Neural crest cell (in vitro differentiated cells): ENCODE measurements at regions not wholly inside any gene's neighbourhood (a gene's known extent, or its start where the extent isn't known, plus 50 kb on each side); places are given as distances from the start of the nearest gene placed in this dataset.
A peak's percentile ranks its signal among the peaks of the same experiment; 100 is the strongest.

Source experiments
- DNase-seq: peaks from one replicate; pipeline ENCODE4 v3.0.0; 2021; ENCODE audit warnings: low read depth, mixed read lengths, low spot score
- H3K27ac Mint-ChIP-seq: one replicate; pipeline ENCODE4 v1.8.0; 2021; ENCODE audit warnings: mild to moderate bottlenecking, mixed read lengths; ENCODE audit not compliant: unreplicated experiment
- H3K27me3 Mint-ChIP-seq: 2 replicates; pipeline ENCODE4 v1.8.0; 2021; ENCODE audit warnings: low read depth, mild to moderate bottlenecking, mixed read lengths
- H3K36me3 Mint-ChIP-seq: 2 replicates; pipeline ENCODE4 v1.8.0; 2021; ENCODE audit warnings: low read depth, mild to moderate bottlenecking, mixed read lengths
- H3K4me1 Mint-ChIP-seq: 2 replicates; pipeline ENCODE4 v1.8.0; 2021; ENCODE audit warnings: mixed read lengths
- H3K4me3 Mint-ChIP-seq: one replicate; pipeline ENCODE4 v1.8.0; 2021; ENCODE audit warnings: mild to moderate bottlenecking, mixed read lengths
- H3K9me3 Mint-ChIP-seq: 2 replicates; pipeline ENCODE4 v1.8.0; 2021; ENCODE audit warnings: mixed read lengths
- TF ChIP-seq, protein P1 (sequence below): fragments of 200-600 bp; sonication (generic); conservative IDR thresholded peaks from 2 replicates; pipeline ENCODE4 v1.5.0; 2021; ENCODE audit warnings: antibody characterized with exemption, mild to moderate bottlenecking

DNA sequence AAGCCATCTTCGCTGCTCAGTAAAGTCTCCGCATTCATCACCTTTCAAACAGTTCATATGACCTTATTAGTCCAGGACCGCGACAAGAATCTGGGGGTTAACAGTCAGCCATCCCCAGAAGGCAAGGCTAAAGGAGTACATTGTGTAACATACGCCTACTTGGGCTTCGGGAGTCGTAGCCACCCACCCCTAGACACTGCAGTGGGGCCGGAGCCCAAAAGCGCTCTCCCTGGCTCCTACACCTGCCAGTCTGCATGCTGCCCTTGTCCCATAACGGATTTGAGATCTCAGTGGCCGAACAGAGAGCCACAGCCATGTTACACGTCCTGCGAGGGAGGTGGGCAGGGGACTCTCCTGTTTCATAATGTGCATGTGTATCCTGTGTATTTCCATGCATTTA, 1405.5 kb downstream of the GRIK2 start:
- Mint-ChIP-seq H3K4me1 (peaks cover 4% of the 10 kb centered on the region), H3K4me3 (peak overlapping the region; percentile 90), H3K27ac (no peak overlapping the region), H3K27me3 (no peaks in the 10 kb centered on the region), H3K36me3 (no peaks in the 10 kb centered on the region), H3K9me3 (no peaks in the 10 kb centered on the region)
- TF ChIP-seq, protein P1, sequence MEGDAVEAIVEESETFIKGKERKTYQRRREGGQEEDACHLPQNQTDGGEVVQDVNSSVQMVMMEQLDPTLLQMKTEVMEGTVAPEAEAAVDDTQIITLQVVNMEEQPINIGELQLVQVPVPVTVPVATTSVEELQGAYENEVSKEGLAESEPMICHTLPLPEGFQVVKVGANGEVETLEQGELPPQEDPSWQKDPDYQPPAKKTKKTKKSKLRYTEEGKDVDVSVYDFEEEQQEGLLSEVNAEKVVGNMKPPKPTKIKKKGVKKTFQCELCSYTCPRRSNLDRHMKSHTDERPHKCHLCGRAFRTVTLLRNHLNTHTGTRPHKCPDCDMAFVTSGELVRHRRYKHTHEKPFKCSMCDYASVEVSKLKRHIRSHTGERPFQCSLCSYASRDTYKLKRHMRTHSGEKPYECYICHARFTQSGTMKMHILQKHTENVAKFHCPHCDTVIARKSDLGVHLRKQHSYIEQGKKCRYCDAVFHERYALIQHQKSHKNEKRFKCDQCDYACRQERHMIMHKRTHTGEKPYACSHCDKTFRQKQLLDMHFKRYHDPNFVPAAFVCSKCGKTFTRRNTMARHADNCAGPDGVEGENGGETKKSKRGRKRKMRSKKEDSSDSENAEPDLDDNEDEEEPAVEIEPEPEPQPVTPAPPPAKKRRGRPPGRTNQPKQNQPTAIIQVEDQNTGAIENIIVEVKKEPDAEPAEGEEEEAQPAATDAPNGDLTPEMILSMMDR, result no peak
- DNase-seq, result no peak

DNA sequence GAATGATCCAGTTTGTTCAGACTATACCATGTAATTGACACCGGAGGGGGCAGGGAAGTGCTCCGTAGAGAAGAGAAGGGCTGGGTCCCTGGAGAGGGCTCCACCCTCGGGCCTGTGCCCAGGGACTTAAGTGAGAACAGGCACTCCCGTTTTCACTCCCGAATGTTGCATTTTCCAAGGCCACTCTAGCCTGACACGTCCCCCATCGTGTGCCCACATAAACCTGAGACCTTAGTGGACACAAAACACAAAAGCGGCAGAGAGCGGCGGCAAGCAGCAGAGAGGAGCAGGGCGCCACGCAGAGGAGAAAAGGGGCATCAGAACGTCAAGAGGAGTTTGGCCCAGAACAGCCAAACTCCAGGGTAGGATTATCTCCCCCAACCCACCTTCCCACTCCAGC, 1405.1 kb downstream of the GRIK2 start:
- peaks cover 4% of the 10 kb centered on the region for H3K4me1 Mint-ChIP-seq
- H3K27ac Mint-ChIP-seq, result peak overlapping the region; percentile 95
- peak overlapping the region; percentile 90 for H3K4me3 Mint-ChIP-seq
- peak; percentile 23 for DNase-seq
- no peaks in the 10 kb centered on the region for H3K9me3 Mint-ChIP-seq
- H3K27me3 Mint-ChIP-seq, result no peaks in the 10 kb centered on the region
- H3K36me3 Mint-ChIP-seq, result no peaks in the 10 kb centered on the region
- TF ChIP-seq, protein P1, result peak; percentile 46

DNA sequence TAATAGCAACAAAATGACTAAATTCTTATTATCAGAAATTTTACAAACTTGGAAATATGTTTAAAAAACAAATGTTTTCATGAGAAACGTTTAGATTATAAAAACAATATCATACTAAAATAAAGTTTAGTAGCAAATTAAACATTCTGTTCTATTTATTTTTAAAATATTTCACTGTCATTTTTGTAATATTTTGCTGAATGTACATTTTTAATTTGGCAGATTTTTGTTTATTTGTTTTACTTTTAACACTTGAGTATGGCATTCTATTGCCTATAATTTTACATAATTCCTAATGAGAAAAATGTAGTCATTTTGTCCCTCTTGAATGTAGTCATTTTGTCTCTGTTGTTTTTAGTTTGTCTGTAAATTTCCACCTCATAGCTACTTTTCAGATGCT, 1400.2 kb downstream of the GRIK2 start:
- Mint-ChIP-seq H3K4me1 (peaks cover 4% of the 10 kb centered on the region), H3K27me3 (no peaks in the 10 kb centered on the region)

DNA sequence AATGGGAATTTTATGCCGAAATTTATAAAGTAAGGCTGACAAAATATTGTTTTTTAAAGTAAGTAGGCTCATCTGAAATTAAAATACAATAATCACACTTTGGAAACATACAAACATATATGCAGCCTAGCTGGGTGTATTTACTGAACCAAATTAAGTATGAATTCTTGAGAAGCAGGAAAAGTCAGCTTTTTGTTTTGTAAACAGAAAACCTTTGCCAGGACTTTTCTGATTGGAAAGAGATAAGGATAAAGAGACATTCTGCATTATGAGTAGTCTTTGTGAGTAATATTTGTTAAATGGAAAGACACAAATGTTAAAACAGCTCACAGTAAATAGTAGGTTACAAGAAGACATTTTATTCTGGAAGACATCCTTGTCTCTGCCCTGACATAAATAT, 1380.8 kb downstream of the GRIK2 start:
- Mint-ChIP-seq H3K9me3 (peaks cover 5% of the 10 kb centered on the region), H3K36me3 (no peaks in the 10 kb centered on the region), H3K27ac (no peak overlapping the region), H3K4me3 (no peak overlapping the region), H3K4me1 (no peaks in the 10 kb centered on the region), H3K27me3 (no peaks in the 10 kb centered on the region)
- TF ChIP-seq, protein P1, result no peak
- no peak for DNase-seq

More for the DNA sequence above, 1400.2 kb downstream of the GRIK2 start:
- no peaks in the 10 kb centered on the region for H3K36me3 Mint-ChIP-seq
- no peak overlapping the region for H3K4me3 Mint-ChIP-seq
- no peaks in the 10 kb centered on the region for H3K9me3 Mint-ChIP-seq
- no peak for DNase-seq
- TF ChIP-seq, protein P1, result no peak
- H3K27ac Mint-ChIP-seq, result no peak overlapping the region

DNA sequence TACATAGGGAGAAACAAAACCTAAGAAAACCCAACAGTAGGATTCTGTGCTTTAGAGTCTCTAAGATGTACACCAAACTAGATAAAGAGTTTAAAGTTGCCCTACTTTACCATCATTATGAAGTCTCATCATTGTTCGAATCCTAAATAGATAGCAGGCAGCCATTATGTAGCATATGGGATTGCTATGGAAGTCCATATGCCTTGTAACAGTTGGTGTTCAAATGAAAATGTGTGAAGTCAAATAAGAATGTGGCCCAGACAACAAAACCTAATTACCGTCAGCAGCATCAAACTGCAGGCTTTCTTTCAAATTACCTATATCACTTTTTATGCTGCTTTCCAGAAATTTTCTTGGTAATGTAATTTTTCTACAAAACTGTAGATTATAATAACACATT, 1380.1 kb downstream of the GRIK2 start:
- TF ChIP-seq, protein P1, result no peak
- Mint-ChIP-seq H3K4me3 (no peak overlapping the region), H3K27ac (no peak overlapping the region)

DNA sequence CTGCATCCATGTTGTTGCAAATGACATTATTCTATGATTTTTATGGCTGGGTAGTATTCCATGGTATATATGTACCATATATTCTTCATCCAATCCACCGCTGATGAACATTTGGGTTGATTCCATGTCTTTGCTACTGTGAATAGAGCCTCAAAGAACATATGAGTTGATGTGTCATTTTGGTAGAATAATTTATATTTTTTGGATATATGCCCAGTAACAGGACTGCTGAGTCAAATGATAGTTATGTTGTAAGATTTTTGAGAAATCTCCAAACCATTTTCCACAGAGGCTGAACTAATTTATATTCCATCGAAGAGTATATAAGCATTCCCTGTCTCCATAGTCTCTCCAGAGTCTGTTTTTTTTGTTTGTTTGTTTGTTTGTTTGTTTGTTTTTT, 1373.5 kb downstream of the GRIK2 start:
- peaks cover 7% of the 10 kb centered on the region for H3K9me3 Mint-ChIP-seq
- peaks cover 5% of the 10 kb centered on the region for H3K36me3 Mint-ChIP-seq
- no peak overlapping the region for H3K27ac Mint-ChIP-seq
- H3K4me3 Mint-ChIP-seq, result no peak overlapping the region
- H3K27me3 Mint-ChIP-seq, result no peaks in the 10 kb centered on the region
- no peak for DNase-seq
- TF ChIP-seq, protein P1, result no peak
- peaks cover 3% of the 10 kb centered on the region for H3K4me1 Mint-ChIP-seq

More for the DNA sequence above, 1380.1 kb downstream of the GRIK2 start:
- peaks cover 5% of the 10 kb centered on the region for H3K36me3 Mint-ChIP-seq
- no peaks in the 10 kb centered on the region for H3K4me1 Mint-ChIP-seq
- DNase-seq, result no peak
- peaks cover 10% of the 10 kb centered on the region for H3K9me3 Mint-ChIP-seq
- no peaks in the 10 kb centered on the region for H3K27me3 Mint-ChIP-seq
